ENCODE measurements at regions not wholly inside any gene's neighbourhood (a gene's known extent, or its start where the extent isn't known, plus 50 kb on each side); places are given as distances from the start of the nearest gene placed in this dataset.

DNA sequence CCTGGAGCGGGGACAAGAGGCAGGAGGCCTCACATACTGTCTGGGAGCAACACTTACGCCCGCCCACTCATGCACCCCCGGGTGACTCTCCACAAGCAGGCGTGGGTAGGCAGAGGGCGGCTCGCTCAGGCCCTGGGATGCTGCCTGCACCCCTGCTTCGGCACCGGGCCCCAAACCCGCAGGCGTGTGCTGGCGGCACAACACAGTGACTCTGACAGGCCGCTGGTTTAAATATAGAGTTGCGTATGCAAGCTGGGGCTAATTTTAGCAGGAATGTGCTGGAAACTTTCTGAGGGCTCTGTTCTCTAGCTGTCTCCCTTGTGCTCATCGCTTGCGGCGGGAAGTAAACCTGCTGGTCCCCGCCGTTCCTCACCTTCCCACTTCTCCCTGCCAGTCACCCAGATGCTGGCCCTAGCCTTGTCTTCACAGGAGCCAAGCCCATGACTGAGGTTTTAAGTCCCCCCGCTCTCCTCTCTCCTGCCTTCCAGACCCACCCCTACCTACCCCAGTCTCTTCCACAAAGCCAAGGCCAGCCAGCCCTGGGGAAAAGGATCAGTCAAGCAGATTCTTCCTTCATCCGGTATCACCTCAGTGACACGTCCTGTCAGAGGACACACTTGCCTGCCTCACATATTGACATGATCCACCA, 94.5 kb upstream of the FOXP4 start:
- no peak for DNase-seq

DNA sequence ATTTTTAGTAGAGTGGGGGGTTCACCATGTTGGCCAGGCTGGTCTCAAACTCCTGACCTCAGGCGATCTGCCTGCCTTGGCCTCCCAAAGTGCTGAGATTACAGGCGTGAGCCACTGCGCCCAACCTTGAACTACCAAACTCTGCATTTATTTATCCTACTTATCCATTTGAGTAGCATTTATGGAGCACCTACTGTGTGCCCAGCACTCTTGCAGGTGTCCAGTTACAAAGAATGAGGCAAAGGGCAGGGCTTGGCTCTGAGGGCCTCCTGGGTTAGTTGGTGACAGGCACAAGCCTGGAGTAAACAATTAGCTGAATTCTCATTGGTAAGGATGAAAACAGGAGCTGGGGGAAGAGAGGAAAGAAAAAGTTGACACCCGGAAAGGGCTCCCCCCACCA, 93.4 kb upstream of the FOXP4 start:
- no peak for DNase-seq

DNA sequence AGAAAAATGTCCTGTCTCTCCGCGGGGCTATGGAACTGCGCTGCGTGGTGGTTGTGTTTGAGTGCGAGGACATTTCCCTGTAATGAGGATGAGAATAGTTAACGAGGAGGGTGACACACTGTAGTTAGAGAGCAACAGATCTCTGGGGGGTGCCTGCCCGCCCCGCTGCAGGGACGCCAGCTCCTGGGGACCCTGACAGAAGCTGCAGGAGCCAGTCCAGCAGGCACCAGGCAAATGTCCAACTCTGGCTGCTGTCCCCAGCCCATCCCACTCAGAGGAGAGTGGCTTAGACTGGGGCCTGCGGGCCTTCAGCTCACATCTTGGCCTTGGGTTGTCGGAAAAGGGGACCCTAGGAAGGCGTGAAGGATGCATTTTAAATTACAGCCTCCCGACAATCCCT, 92.9 kb upstream of the FOXP4 start:
- DNase-seq = no peak

DNA sequence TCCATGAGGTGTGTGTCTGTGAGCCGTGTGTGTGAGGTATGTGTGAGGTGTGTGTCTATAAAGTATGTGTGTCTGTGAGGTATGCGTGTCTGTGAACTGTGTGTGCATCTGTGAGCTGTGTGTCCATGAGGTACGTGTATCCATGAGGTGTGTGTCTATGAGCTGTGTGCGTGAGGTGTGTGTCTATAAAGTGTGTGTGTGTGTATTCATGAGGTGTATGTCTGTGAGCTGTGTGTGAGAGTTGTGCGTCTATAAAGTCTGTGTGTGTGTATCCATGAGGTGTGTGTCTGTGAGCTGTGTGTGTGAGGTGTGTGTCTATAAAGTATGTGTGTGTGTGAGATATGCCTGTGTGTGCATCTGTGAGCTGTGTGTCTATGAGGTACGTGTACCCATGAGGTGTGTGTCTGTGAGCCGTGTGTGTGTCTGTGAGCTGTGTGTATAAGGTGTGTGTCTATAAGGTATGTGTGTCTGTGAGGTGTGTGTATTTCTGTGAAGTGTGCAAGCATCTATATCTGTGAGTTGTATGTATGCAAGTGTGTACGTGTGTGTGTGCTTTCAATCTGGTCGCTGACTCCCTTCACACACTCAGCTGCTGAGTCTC, 91.9 kb upstream of the FOXP4 start:
- DNase-seq = no peak

DNA sequence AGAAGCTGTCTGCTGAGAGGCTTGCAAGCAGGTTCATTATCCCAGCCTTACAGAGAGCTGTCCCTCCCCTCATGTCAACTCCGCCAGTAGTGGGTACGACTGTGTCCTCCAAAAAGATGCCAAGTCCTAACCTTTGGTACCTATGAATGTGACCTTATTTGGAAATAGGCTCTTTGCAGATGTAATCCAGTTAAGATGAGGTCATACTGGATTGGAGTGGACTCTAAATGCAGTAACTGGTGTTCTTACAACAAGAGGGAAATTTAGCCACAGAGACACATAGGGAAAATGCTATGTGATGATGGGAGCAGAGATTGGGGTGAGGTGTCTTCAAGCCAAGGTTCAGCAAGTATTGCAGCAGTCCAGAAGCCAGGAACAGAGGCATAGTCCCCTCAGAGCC, 90.8 kb upstream of the FOXP4 start:
- DNase-seq = no peak

DNA sequence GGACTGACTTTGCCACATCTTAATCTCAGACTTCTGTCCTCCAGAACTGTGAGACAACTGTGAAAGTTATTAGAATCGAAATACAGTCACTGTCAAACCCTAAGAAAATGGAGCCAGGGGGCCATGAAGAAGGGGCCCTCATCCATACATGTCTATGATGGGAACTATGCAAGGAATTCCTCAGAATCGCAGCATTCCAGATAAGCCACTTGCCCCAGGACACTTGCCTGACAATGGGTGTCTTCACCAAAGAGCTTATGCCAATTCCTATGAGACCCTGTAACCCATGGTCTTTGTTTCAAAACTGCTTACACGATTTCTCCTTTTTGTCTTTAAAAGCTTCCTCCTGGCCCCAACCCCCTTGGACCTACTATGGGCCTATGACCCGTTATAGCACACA, 90.4 kb upstream of the FOXP4 start:
- peak; percentile 38 for DNase-seq

DNA sequence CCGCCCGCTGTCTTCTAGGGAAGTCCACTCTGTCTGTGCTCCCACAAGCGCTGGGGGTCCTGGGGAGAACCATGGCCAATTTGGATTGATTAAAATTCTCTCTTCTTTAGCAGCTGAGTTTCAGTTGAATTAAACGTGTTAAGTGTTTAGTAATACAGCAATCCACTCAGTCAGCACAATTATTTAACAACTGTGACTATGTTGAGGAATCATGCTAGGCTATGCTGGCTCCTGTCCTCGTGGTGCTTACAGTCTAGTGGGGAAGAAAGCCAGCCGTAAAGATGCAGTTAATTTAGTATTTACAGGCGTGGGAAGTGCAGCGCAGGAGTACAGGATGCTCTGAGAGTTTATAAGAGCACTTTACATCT, 88.9 kb upstream of the FOXP4 start:
- DNase-seq = no peak

DNA sequence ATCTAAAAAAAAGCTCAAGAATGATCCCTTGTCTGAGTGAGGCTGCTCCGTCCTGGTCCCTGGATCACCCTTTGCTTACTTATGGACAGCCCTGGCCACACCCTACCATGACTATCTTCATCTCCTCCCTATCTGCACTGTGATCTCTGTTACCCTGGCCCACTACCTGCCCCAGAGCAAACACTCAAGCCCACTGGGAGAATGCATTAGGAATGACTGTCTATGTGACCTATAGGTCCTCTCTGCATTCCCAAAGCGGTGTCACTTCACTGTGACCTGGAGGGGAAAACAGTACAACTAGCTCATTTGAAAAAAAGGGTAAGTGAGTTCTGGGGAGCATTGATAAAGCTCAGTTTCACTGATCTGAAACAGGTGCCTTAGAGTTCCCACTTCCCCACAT, 86.4 kb upstream of the FOXP4 start:
- DNase-seq = no peak

DNA sequence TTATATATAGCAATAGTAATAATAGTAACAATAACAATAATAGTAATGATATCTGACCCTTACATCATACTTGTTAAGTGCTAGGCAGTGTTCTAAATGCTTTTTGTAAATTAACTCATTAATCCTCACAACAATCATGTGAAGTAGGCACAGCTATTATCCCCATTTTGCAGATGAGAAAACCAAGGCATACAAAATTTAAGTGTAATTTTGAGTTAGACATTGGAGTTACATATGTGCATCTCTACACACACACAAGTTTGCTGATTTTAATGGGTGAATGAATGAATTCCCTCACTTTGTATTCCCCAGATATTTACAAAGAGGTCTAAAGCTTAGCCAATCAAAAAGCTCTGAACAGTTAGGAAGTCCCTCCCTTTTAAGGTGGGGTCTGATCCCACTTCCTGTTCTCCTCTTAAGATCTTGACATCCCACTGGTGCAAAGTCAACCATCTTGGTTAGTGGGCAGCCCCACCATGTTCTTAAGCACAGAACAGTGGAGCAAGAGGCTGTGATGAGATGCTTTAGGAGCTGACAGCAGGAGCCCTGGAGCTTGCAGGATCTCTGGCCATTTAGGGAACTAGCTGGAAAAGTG, 85.3 kb upstream of the FOXP4 start:
- DNase-seq = peak; percentile 25

DNA sequence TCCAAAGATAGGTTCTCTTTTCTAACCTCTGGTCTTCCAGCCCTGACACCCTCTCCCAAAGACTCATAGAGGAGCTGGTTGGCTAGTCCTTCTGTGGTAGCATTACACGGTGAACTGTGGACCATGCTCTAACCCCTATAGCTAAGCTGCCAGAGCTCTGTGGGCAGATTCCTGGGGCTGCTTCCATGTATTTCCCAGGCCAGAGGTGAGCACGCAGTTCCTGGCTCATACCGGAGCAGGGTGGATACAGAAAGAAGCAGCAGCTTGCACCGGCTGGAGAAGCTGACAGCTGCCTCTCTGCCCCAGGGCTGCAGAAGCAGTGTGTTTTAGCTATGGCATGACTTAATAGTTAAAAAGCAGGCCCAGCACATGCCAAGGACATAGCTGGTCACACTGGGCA, 84.1 kb upstream of the FOXP4 start:
- DNase-seq = no peak

DNA sequence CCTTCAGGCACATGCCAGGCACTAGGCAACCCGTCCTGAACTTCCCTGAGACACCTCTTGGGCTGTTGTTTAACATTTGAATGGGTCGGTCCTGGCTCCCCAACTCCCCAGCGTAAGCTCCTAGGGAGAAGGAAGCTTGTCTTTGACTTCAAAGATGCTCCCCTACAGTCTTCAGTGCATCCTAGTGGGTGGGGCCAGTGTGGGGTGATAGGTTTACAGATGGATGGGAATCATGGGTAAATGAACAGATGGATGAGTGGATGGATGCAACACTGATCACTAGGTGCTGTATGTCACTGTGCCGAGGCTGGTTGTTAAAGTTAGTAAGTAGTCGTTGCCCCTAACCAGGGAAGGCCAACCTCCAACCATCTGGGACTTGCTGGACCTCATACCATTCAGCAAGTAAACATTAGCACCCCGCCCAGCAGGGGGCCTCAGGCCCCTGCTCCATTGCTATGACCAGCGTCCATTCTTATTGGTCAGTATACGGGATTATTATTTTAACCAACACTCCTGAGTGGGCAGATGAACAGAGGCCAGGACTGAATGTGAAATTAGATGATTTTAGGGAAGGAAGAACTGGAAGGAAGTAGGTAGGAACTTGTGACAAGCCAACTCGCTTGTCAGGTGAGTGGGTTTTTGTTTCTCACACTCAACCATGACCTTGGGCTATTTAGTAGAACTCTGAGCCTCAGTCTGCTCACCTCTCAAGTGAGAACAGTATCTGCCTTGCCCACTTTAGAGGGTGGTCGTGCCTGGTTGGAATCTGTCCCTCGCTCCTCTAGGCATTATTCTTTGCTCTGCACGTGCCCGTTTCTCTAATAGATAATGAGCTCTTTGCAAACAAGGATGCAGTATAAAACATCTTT, 82.9 kb upstream of the FOXP4 start:
- peak; percentile 75 for DNase-seq

DNA sequence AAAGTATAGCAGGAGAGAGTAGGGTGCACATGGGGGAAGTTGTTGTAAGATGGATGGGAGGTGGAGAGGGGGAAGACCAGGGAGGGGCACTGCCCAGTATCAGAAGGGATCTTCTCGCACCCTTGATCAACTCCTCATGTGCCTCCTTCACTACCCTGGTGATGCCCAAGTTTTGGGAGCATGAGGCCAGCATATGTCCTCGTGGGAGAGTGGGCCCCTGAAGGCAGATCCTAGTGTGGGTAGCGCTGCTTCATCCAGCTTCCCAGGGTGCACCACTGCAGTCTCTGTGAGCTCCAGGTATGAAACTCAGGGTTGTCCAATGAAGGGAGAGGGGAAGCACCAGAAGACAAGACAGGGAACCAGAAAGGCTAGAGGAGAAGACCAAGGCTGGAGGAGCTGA, 82.2 kb upstream of the FOXP4 start:
- no peak for DNase-seq

DNA sequence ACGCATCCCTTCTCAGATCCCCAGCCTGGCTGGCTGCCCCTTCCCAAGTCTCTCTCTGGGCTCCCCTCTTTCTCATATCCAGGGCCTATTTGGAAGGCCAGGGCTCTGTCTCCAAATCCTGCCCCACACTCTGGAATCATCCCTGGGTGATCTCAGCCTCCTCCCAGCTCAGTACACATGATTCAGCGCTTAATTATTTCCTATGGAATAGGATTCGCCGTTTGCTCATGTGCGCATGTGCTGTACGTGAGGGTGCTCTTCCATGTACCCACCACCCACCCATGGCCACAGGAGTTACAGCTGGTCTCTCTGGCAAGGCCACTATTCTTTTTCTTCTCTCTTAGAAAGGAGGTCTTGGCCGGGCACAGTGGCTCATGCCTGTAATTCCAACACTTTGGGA, 81.7 kb upstream of the FOXP4 start:
- peak; percentile 83 for DNase-seq

DNA sequence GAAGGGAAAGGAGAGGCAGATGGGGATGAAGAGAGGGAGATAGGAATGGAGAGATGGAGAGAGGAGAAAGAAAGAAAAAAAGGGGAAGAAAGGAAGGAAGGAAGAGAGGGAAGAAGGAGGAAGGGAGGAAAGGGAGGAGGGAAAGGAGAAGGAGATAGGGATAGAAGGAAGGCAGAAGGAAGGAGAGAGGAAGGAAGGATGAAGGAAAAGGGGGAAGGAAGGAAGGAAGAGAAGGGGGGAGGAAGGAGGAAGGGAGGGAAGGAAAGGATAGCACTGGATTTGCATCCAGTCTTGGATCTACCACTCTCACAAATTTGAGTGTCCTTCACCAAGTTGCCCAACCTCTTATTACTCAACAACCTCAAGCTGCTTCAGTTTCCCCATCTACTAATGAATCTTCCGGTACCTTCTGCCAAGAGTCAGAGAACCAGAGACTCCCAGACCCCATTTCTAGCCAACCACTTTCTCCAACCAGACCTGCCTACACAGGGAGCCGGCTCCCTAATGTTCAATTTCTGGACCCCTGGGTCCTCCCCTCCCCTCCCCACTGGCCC, 79.7 kb upstream of the FOXP4 start:
- no peak for DNase-seq

DNA sequence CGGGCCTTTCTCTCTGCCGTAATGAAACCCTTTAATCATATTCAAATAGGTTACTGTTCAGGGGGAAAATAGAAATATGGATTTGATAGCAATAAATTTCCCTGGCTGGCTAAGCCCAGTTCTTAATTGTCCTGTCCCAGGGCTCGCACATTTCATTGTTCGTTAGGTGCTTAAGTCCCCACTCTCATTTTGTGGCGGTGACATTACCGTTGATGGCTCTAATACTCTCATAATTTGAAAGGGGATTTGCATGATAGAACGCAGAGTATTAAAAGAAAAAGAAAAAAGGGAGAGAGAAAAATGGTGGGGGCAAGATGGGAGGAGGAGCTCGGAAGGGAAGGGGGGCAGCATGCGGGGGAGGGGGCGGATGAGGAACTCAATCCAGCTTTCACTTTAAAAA, 79.1 kb upstream of the FOXP4 start:
- DNase-seq = no peak

DNA sequence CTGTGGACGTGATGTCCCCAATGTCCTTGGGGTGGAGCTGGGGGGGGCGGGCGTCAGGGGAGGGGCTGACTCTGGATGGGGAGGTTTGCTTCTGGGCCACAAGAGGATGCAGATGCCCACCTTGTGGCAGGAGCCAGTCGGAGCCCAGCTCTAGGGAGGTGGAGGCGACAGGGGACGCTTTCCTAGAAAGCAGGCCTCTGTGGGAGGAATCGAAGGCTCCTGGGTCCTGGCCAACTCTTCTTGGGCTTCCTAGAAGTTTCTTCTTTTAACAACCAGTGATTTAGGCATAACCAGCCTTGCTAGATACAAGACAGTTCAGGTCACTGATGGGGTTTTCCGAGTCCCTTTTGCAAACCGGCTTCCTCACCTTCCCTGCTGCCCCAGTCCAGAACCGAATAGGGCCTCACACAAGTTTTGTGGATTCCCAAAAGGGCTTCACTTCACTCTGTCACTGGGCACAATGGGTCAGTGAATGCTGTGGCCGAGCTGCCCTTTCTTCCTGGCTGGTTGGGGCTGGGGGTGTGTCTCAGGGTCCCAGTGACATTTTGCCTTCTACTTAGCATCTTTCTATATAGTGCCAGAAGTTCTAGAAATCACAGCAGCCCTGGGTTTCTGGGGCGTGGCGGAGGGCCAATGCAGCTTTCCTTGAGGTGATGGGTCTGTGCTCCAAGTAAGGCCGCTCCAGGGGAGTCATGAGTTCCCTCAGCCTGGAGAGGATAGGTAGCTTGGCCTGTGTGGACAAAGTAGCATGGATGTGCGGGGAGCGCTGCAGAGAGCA, 78.4 kb upstream of the FOXP4 start:
- DNase-seq = no peak

DNA sequence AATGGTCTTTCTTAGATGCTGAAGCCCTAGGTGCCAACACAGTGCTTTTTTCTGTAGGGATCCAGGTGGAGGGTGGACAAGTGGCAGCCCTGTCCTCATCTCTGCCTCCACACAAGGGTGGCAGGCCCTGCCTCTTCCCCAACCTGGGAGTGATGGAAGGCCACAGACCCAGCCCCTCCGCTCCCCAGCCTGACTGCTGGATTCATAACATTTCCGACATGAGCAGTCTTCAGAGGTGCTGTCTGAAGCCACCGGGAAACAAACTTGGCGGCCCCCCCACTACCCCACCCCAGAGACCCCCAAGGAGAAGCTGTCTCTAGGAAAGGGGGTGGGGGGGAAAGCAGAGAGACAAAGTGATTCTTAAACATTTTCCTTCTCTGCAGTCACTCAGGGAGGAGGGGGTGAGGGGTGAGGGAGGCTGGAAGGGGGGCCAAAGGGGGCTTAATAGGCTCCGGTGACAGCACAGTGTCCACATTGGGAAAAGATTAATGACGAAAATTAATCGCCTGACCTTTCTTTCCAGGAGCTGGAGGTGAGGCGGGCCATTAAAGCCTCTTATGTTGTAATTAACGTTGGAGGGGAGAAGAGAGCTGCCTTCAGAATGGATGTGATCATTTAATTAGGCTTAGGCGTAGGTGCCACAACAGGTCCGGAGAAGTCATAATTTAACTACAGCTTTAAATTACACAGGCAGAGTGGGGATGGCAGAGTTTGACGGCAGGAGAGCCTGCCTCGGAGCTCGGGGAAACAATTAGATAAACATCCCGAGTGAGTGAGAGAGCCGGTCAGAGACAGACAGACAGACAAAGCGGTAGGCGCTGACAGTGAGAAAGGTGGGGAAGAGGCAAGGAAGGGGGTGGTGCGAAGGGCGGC, 76.8 kb upstream of the FOXP4 start:
- DNase-seq = no peak

DNA sequence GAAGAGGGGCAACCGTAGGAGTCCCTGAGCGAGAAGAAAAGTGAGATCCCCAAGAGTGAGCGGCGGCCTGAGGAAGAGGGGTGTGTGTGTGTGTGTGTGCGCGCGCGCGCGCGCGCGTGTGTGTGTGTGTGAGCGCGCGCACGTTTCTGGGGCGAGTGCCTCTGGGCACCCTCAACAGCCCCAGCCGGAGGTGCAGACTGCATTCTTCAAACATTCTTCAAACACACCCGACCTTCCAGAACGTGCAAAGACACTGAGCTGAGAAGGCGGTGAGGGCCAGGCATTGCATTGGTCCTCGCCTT, 76.2 kb upstream of the FOXP4 start:
- DNase-seq = peak; percentile 41

DNA sequence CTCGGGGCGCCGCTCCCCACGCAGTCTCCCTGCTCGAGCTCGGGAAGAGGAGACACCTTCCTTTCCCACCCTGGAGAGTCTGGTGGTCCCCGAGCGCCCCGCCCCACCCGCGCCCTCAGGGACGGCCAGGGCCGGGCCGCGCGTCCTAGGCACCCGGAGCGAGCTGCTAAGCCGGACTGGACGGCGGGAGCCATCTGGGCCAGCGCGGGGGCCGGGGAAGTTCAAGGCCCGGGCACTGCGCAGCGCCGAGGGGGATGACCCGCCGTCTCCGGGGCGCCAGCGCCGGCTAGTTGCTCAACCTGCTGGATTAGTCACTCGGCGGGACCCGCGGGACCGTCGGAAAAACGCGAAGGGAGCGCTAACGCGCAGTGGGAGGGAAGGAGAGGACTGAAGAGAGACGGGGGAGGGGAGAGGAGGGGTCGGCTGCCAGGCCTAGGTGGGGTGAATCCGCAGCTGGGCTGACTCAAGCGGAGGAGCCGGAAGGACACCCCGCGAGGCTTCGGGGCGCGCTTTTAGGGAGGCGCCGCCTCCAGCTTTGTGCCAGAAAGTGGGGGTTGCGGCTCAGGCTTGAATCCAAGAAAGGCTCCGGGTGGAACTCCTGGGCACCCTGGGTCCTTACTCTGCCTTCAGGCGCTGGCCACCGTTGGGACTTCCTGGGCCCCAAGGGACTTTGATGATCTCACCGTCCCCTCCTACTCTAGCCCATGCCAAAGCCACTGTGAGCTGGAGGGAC, 75.7 kb upstream of the FOXP4 start:
- DNase-seq = peak; percentile 63

DNA sequence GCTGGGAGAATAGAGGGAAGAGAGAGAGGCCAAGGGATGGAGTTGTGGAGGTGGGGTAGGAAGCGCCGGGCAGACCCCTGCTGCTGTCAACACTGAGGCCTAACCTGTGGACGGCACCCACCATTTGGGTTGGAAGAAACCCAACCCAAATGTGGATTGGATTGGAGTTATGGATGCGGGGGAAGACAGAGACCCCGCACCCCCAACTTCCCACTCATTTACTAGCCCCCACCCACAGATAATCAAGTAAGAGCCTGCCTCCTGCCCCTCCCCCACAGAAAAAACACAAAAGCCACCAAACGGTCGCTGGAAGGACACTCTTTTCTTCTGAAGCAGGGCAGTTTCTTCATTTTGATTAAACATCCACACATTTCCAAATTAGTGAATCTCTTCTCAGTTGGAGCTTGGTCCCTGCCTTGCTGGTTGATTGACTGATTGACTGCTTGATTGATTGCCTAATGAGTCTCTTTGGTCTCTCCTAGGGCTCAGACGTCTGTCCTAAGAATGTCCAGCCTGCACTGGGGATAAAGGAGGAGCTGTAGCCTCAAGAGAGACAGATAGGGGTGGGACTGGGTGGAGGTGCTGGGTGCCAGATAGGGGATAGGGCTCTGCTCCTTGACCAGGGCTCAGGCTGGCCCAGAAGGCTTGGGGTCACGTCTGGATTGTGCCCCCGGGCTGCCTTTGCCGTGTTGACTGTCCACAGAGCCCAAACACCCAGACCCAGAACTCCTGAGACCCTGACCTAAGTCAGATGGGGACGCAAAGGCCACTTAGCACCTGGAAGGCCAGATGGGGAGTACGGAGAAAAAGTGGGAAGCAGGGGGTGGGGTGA, 74.9 kb upstream of the FOXP4 start:
- no peak for DNase-seq

Measured in EL (cell line).